ENCODE measurements at regions not wholly inside any gene's neighbourhood (a gene's known extent, or its start where the extent isn't known, plus 50 kb on each side); places are given as distances from the start of the nearest gene placed in this dataset.

- no peak for TF ChIP-seq CTCF (IDR thresholded peaks at IDR 0.05)
- TF ChIP-seq EZH2 (IDR thresholded peaks at IDR 0.05) = no peak
- TF ChIP-seq EZH2phosphoT487 (IDR thresholded peaks at IDR 0.05) = no peak
Measured at GRCh38 chr2:212921061-212921460, 230.4 kb downstream of the IKZF2 start.
